Neural crest cell (in vitro differentiated cells): ENCODE measurements at regions not wholly inside any gene's neighbourhood (a gene's known extent, or its start where the extent isn't known, plus 50 kb on each side); places are given as distances from the start of the nearest gene placed in this dataset. TPM values are rescaled to one million over a fixed set of nuclear protein-coding genes. Genes with fewer than 3 reads are reported as not detected.

Experiments used
- DNase-seq: peaks from one replicate; pipeline ENCODE4 v3.0.0; 2021; ENCODE audit warnings: low read depth, mixed read lengths, low spot score
- H3K27ac Mint-ChIP-seq: one replicate; pipeline ENCODE4 v1.8.0; 2021; ENCODE audit warnings: mild to moderate bottlenecking, mixed read lengths; ENCODE audit not compliant: unreplicated experiment
- H3K27me3 Mint-ChIP-seq: 2 replicates; pipeline ENCODE4 v1.8.0; 2021; ENCODE audit warnings: low read depth, mild to moderate bottlenecking, mixed read lengths
- H3K36me3 Mint-ChIP-seq: 2 replicates; pipeline ENCODE4 v1.8.0; 2021; ENCODE audit warnings: low read depth, mild to moderate bottlenecking, mixed read lengths
- H3K4me1 Mint-ChIP-seq: 2 replicates; pipeline ENCODE4 v1.8.0; 2021; ENCODE audit warnings: mixed read lengths
- H3K4me3 Mint-ChIP-seq: one replicate; pipeline ENCODE4 v1.8.0; 2021; ENCODE audit warnings: mild to moderate bottlenecking, mixed read lengths
- H3K9me3 Mint-ChIP-seq: 2 replicates; pipeline ENCODE4 v1.8.0; 2021; ENCODE audit warnings: mixed read lengths
- microRNA-seq: library from miRNA; unstranded; fragments of <30 nt; microRNA quantifications from one replicate; pipeline ENCODE4, GENCODE V29; 2020
- TF ChIP-seq, protein P1 (sequence below): fragments of 200-600 bp; sonication (generic); conservative IDR thresholded peaks from 2 replicates; pipeline ENCODE4 v1.5.0; 2021; ENCODE audit warnings: antibody characterized with exemption, mild to moderate bottlenecking

DNA sequence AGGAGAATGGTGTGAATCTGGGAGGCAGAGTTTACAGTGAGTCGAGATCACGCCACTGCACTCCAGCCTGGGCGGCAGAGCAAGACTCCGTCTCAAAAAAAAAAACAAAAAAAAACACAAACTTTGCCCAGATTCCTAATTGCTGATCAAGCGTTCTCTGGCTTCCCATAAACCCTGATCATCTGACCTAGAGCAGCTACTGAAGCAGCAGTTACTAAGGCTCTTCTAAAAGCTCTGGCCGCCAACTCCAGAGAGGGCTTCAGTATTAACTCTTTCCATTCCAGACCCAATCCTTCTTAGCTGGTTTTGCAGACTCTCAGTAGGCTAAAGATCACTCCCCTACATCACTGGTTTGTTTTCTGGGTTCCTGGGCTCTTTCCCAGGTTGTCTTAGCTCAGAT, 201.6 kb downstream of the IGSF11 start:
- Mint-ChIP-seq H3K4me1 (no peaks in the 10 kb centered on the region), H3K27ac (no peak overlapping the region), H3K36me3 (no peaks in the 10 kb centered on the region), H3K9me3 (peaks cover 9% of the 10 kb centered on the region), H3K27me3 (no peaks in the 10 kb centered on the region), H3K4me3 (no peak overlapping the region)
- no peak for DNase-seq
- TF ChIP-seq, protein P1, sequence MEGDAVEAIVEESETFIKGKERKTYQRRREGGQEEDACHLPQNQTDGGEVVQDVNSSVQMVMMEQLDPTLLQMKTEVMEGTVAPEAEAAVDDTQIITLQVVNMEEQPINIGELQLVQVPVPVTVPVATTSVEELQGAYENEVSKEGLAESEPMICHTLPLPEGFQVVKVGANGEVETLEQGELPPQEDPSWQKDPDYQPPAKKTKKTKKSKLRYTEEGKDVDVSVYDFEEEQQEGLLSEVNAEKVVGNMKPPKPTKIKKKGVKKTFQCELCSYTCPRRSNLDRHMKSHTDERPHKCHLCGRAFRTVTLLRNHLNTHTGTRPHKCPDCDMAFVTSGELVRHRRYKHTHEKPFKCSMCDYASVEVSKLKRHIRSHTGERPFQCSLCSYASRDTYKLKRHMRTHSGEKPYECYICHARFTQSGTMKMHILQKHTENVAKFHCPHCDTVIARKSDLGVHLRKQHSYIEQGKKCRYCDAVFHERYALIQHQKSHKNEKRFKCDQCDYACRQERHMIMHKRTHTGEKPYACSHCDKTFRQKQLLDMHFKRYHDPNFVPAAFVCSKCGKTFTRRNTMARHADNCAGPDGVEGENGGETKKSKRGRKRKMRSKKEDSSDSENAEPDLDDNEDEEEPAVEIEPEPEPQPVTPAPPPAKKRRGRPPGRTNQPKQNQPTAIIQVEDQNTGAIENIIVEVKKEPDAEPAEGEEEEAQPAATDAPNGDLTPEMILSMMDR: no peak

DNA sequence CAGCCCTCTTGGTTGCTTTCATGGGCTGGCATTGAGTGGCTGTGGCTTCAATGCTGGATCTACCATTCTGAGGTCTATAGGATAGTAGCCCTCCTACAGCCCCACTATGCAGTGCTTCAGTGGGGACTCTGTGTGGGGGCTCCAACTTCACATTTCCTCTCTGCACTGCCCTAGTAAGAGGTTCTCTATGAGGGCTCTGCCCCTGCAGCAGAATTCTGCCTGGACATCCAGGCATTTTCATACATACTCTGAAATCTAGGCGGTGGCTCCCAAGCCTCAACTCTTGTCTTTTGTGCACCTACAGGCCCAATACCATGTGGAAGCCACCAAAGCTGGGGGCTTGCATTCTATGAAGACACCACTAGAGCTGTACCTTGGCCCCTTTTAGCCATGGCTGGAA, 195.8 kb downstream of the IGSF11 start:
- TF ChIP-seq, protein P1: no peak
- Mint-ChIP-seq H3K4me1 (no peaks in the 10 kb centered on the region), H3K27me3 (no peaks in the 10 kb centered on the region), H3K9me3 (peaks cover 19% of the 10 kb centered on the region), H3K27ac (no peak overlapping the region), H3K36me3 (no peaks in the 10 kb centered on the region), H3K4me3 (no peak overlapping the region)
- no peak for DNase-seq

- TF ChIP-seq, protein P1: no peak
- Mint-ChIP-seq H3K27ac (no peak overlapping the region), H3K36me3 (no peaks in the 10 kb centered on the region), H3K4me3 (no peak overlapping the region), H3K4me1 (no peaks in the 10 kb centered on the region), H3K27me3 (no peaks in the 10 kb centered on the region), H3K9me3 (peaks cover 15% of the 10 kb centered on the region)
- no peak for DNase-seq
Observed at GRCh38 chr3:118842147-118842863, 192.3 kb downstream of the IGSF11 start.

GRCh38 chr3:118846176-118846575, 188.5 kb downstream of the IGSF11 start:
- DNase-seq: no peak
- no peaks in the 10 kb centered on the region for H3K36me3 Mint-ChIP-seq
- H3K27me3 Mint-ChIP-seq: no peaks in the 10 kb centered on the region
- H3K9me3 Mint-ChIP-seq: no peaks in the 10 kb centered on the region
- TF ChIP-seq, protein P1: no peak
- no peak overlapping the region for H3K4me3 Mint-ChIP-seq
- H3K27ac Mint-ChIP-seq: no peak overlapping the region
- no peaks in the 10 kb centered on the region for H3K4me1 Mint-ChIP-seq

Small RNA genes lying in the stretch of these regions (microRNA-seq; reads per million reads assigned to microRNA genes)
- not detected for gene MIR4447
